ENCODE measurements at regions not wholly inside any gene's neighbourhood (a gene's known extent, or its start where the extent isn't known, plus 50 kb on each side); places are given as distances from the start of the nearest gene placed in this dataset.

GRCh38 chr2:42971381-42971780 lies 179.0 kb upstream of the HAAO start:
- intact Hi-C loops (cut with DNase I) = no loop called here
- DNase-seq = no peak
- Histone ChIP-seq H3K9me3 (no peaks in the 10 kb centered on the region), H3K27ac (no peak overlapping the region), H3K27me3 (no peaks in the 10 kb centered on the region), H3K4me1 (peaks cover 3% of the 10 kb centered on the region), H3K4me3 (no peak overlapping the region), H3K36me3 (no peaks in the 10 kb centered on the region), H3K9ac (ENCODE audit: low read depth in 2 of 2, low read length in 2 of 2) (no peak overlapping the region)
- no peak for TF ChIP-seq CTCF (IDR thresholded peaks at IDR 0.05)

DNA sequence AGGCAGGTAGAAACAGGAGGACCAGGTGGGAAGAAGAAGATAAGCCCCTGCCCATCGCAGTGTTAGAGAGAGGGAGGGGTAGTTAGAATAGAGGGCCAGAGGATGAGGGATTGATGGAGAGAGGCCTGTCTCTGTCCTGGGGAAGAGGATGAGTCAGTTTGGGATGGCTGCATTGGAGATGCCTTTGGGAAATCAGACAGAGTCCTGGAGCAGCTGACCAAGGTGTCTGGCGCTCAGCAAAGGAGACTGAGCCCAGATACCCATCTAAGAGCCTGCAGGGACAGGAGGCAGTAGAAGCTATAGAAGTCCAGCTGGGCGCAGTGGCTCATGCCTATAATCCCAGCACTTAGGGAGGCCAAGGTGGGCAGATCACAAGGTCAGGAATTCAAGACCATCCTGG lies 177.8 kb upstream of the HAAO start:
- intact Hi-C loops (cut with DNase I) = no loop called here
- Histone ChIP-seq H3K36me3 (no peaks in the 10 kb centered on the region), H3K4me1 (peaks cover 3% of the 10 kb centered on the region), H3K27ac (no peak overlapping the region), H3K9me3 (no peaks in the 10 kb centered on the region), H3K9ac (ENCODE audit: low read depth in 2 of 2, low read length in 2 of 2) (no peak overlapping the region), H3K27me3 (no peaks in the 10 kb centered on the region), H3K4me3 (no peak overlapping the region)
- DNase-seq = no peak
- TF ChIP-seq CTCF (IDR thresholded peaks at IDR 0.05) = no peak

- no peak for TF ChIP-seq CTCF (IDR thresholded peaks at IDR 0.05)
- no peaks in the 10 kb centered on the region for H3K9me3 ChIP-seq
- H3K9ac ChIP-seq (ENCODE audit: low read depth in 2 of 2, low read length in 2 of 2) = no peak overlapping the region
- no peaks in the 10 kb centered on the region for H3K27me3 ChIP-seq
- H3K4me1 ChIP-seq = no peaks in the 10 kb centered on the region
- intact Hi-C loops (cut with DNase I) = no loop called here
- no peak overlapping the region for H3K27ac ChIP-seq
- H3K4me3 ChIP-seq = no peak overlapping the region
- H3K36me3 ChIP-seq = no peaks in the 10 kb centered on the region
- DNase-seq = no peak
Observed at GRCh38 chr2:42969231-42970150, 177.1 kb upstream of the HAAO start.

GRCh38 chr2:42967959-42968674 lies 175.7 kb upstream of the HAAO start:
- no peak overlapping the region for H3K9ac ChIP-seq (ENCODE audit: low read depth in 2 of 2, low read length in 2 of 2)
- no peaks in the 10 kb centered on the region for H3K4me1 ChIP-seq
- H3K27me3 ChIP-seq = no peaks in the 10 kb centered on the region
- H3K9me3 ChIP-seq = no peaks in the 10 kb centered on the region
- no peaks in the 10 kb centered on the region for H3K36me3 ChIP-seq
- no peak overlapping the region for H3K27ac ChIP-seq
- no peak for TF ChIP-seq CTCF (IDR thresholded peaks at IDR 0.05)
- intact Hi-C loops (cut with DNase I) = no loop called here
- H3K4me3 ChIP-seq = no peak overlapping the region
- DNase-seq = no peak

DNA sequence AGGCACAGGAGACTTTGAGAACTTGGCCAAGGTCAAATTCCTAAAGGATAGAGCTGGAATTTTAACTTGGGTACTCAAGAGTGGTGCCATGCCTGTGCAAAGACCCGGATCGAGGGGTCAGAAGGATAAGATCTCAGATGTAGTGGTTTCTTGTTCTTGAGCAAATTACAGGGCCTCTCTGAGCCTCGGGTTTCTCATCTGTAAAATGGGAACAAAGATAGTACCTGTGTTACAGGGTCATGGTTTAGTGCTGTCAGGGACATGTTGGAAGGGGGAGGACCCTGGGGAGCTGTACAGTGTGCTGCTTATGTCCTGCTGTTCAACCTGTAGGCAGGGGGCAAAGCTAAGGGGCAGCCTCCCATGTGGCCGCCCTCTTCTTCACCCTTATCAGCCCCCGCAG lies 173.5 kb upstream of the HAAO start:
- Histone ChIP-seq H3K9ac (ENCODE audit: low read depth in 2 of 2, low read length in 2 of 2) (no peak overlapping the region), H3K9me3 (no peaks in the 10 kb centered on the region), H3K4me3 (no peak overlapping the region), H3K4me1 (no peaks in the 10 kb centered on the region), H3K27ac (no peak overlapping the region), H3K36me3 (no peaks in the 10 kb centered on the region), H3K27me3 (no peaks in the 10 kb centered on the region)
- no peak for DNase-seq
- intact Hi-C loops (cut with DNase I) = no loop called here
- TF ChIP-seq CTCF (IDR thresholded peaks at IDR 0.05) = no peak
